Astrocyte of the spinal cord (primary cell): ENCODE measurements at regions not wholly inside any gene's neighbourhood (a gene's known extent, or its start where the extent isn't known, plus 50 kb on each side); places are given as distances from the start of the nearest gene placed in this dataset.

Experiments used
- DNase-seq: peaks from one replicate; pipeline ENCODE4 v3.0.0; 2011; ENCODE audit warnings: low read depth, low spot score
- H3K4me3 ChIP-seq: 2 replicates; pipeline ENCODE4 v1.5.1; 2011; ENCODE audit warnings: low read depth, mild to moderate bottlenecking, low read length, moderate library complexity
- in situ Hi-C: cut with HindIII; loops from 2 replicates; pipeline ENCODE4 v1.10.0; 2017; ENCODE audit warnings: low sequenced_read_pairs
- TF ChIP-seq, protein P1 (sequence below): IDR thresholded peaks from 2 replicates; pipeline ENCODE4 v1.5.1; 2012; ENCODE audit warnings: low read depth, mild to moderate bottlenecking, low read length, inconsistent platforms

DNA sequence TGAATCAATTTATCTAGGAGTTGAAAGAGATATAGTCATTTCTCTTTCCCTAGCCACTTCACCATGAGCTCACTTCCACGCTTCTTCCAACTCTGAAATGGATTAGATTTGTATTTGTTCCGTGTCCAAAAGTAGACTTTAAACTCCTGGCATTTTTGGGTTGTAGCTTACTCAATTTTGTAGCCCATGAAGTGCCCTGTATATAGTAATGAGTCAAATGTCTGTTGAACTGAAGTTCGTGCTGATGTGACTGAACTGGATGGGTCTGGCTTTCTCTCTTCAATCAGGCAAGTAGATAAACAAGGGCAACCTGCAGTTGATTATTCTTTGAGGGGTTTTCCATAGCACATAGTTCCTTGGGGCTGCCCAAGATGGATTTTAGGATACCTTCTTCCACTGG is 450.6 kb downstream of the SH2D1A start:
- TF ChIP-seq, protein P1, sequence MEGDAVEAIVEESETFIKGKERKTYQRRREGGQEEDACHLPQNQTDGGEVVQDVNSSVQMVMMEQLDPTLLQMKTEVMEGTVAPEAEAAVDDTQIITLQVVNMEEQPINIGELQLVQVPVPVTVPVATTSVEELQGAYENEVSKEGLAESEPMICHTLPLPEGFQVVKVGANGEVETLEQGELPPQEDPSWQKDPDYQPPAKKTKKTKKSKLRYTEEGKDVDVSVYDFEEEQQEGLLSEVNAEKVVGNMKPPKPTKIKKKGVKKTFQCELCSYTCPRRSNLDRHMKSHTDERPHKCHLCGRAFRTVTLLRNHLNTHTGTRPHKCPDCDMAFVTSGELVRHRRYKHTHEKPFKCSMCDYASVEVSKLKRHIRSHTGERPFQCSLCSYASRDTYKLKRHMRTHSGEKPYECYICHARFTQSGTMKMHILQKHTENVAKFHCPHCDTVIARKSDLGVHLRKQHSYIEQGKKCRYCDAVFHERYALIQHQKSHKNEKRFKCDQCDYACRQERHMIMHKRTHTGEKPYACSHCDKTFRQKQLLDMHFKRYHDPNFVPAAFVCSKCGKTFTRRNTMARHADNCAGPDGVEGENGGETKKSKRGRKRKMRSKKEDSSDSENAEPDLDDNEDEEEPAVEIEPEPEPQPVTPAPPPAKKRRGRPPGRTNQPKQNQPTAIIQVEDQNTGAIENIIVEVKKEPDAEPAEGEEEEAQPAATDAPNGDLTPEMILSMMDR, result no peak
- in situ Hi-C loops, result no loop called here
- no peak overlapping the region for H3K4me3 ChIP-seq
- no peak for DNase-seq

DNA sequence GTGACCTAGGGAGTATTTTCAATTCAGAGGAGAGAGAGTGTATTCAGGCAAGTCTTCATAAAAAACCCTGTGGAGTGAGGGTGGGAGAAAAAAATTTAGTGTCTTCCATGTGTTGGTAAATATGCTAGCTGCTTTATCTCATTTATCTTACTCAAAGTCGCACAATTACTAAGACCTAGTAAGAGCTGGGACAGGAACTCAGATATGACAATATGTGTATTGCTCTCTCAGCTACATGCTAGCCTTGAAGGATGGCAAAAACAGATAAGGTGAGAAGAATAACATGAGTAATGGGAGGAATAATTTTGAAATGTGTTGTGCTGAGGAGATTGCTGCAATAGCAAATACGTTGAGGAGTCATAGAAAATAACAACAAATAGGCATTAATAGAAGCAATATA is 458.6 kb downstream of the SH2D1A start:
- no peak for DNase-seq
- H3K4me3 ChIP-seq, result no peak overlapping the region
- TF ChIP-seq, protein P1, result no peak
- in situ Hi-C loops, result no loop called here

DNA sequence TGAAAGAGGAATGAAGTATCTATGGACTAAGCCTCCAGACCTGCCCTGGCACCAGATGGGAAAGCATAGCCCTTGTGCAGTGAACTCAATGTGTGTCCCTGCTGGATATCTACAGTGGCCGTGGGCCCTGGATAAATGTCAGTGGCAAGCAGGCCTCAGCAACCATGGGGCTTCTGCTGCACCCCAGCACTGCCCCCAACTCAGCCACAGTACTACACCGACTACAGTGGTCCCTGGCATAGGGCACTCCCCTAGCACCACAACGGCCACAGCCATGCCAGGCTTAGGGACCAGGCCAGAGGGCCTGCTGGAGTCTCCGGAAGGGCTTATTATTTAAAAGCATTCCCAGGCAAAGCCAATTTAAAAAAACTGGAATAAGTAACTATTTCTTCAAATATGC is 459.1 kb downstream of the SH2D1A start:
- DNase-seq, result no peak
- TF ChIP-seq, protein P1, result no peak
- H3K4me3 ChIP-seq, result no peak overlapping the region
- in situ Hi-C loops, result no loop called here

DNA sequence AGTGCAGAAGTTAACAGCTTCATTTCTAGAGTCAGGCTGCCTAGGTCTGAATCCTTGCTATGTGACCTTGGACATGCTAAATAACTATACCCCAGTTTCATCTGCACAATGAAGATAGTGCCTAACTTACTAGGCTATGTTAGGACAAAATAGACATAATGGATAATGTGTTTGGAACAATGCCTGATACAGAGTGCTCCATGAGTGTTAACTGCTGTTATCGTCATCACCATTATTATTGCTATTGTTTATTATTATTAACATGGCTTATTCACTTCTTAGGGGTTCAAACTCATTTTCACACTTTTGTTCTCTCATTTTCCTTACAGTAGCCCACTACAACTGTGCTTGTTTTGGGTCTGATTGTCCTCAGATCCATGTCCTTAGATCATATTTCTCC is 467.7 kb downstream of the SH2D1A start:
- H3K4me3 ChIP-seq, result no peak overlapping the region
- in situ Hi-C loops, result no loop called here
- no peak for DNase-seq
- TF ChIP-seq, protein P1, result no peak

DNA sequence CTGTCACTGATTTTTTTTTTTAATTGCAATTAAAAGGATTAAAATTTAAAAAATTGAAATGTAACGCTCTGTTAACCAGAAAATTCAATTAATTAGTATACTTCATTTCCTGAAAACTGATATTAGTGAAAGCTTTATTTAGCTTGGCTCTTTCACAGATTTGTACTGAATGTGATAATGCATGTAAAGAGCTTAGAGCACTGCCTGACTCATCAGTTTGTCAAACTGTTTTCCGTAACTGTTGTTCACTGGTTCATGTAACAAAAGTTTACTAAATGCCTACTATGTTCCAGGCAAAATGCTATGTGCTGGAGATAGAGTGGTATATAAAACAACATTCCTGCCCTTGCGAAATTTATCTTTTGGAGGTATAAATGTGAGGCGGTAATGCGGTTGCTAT is 471.7 kb downstream of the SH2D1A start:
- in situ Hi-C loops, result no loop called here
- H3K4me3 ChIP-seq, result no peak overlapping the region
- TF ChIP-seq, protein P1, result no peak
- DNase-seq, result no peak

DNA sequence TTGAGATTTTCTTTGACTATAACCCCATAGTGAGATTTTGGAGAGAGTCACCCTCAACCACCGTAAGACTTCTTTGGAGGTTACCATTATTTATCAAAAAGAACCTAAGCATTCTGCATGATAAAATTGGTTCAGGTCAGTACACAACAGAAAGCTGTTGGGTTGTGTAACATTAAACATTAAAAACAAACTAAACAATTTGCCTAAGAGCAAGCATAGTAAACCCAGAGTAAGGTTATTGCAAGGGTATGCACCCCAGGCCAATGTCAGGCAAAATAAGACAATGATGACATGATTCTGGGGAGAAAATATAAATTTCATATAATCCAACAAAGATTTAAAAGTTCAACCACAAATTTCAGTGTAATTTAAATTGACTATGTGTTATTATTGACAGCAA is 472.4 kb downstream of the SH2D1A start:
- no peak for DNase-seq
- in situ Hi-C loops, result no loop called here
- TF ChIP-seq, protein P1, result no peak
- H3K4me3 ChIP-seq, result no peak overlapping the region

DNA sequence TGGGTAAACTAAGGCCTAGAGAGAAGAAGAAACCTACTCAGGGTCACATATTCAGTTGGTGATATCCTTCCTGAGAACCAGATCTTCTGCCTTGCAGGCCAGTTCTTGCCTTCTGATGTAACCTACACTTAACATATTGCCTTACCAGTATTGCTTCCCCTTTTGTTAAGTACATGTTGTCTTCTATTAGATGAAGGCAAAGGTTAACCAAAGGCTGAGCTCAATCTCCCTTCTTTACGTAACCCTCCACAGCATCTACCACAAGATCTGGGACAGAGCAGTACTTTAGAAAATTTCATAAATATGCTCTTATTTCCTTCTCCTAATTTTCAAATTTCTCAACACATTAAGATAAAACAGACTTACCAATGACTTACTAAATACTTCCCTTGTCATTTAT is 474.4 kb downstream of the SH2D1A start:
- in situ Hi-C loops, result no loop called here

More for the DNA sequence above, 474.4 kb downstream of the SH2D1A start:
- H3K4me3 ChIP-seq, result no peak overlapping the region
- no peak for DNase-seq
- TF ChIP-seq, protein P1, result no peak
